GM12872 (cell line): ENCODE measurements at regions not wholly inside any gene's neighbourhood (a gene's known extent, or its start where the extent isn't known, plus 50 kb on each side); places are given as distances from the start of the nearest gene placed in this dataset.

Experiments
- TF ChIP-seq, protein P1 (sequence below): IDR thresholded peaks from 3 replicates; pipeline ENCODE4 v1.5.1; 2011; ENCODE audit warnings: low read depth, mild to moderate bottlenecking, low read length, moderate library complexity; ENCODE audit not compliant: insufficient read depth

DNA sequence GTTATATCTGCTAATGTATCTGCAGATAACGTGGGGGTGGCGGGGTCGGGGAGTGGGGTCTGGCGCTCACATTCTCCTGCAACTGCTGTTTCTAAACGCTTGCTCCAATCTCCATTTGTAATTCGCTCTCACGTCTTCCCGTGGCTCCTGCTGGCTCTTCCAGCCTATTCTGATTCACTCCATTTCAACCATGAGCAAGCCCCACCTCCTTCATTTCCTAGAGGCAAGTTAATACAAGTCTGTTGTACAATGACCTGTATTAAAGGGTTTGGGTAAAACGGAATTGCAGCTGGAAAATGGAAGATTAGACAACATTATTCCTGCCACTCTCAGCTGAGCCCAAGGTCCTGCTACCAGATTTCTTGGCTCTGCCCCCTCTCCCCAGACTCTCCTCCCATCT lies 132.3 kb downstream of the CSNK2A3 start:
- TF ChIP-seq, protein P1, sequence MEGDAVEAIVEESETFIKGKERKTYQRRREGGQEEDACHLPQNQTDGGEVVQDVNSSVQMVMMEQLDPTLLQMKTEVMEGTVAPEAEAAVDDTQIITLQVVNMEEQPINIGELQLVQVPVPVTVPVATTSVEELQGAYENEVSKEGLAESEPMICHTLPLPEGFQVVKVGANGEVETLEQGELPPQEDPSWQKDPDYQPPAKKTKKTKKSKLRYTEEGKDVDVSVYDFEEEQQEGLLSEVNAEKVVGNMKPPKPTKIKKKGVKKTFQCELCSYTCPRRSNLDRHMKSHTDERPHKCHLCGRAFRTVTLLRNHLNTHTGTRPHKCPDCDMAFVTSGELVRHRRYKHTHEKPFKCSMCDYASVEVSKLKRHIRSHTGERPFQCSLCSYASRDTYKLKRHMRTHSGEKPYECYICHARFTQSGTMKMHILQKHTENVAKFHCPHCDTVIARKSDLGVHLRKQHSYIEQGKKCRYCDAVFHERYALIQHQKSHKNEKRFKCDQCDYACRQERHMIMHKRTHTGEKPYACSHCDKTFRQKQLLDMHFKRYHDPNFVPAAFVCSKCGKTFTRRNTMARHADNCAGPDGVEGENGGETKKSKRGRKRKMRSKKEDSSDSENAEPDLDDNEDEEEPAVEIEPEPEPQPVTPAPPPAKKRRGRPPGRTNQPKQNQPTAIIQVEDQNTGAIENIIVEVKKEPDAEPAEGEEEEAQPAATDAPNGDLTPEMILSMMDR, result no peak

DNA sequence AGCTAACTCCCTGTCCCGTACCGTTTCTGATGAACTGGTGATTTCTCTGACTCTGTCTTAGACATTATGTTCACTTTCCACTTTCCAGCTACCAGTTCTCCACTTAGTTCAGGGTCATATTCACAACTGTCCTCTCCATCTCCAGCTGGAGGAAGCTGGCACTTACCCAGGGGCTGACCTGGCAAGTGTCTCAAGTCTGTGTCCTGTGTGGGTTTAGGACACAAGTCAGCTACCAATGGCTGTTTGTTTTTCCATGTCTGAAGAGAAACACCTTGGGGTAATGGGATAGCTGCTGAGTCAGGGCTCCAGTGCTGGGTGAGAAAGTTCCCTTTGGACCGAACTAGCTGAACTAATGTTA lies 134.4 kb downstream of the CSNK2A3 start:
- TF ChIP-seq, protein P1, result no peak

DNA sequence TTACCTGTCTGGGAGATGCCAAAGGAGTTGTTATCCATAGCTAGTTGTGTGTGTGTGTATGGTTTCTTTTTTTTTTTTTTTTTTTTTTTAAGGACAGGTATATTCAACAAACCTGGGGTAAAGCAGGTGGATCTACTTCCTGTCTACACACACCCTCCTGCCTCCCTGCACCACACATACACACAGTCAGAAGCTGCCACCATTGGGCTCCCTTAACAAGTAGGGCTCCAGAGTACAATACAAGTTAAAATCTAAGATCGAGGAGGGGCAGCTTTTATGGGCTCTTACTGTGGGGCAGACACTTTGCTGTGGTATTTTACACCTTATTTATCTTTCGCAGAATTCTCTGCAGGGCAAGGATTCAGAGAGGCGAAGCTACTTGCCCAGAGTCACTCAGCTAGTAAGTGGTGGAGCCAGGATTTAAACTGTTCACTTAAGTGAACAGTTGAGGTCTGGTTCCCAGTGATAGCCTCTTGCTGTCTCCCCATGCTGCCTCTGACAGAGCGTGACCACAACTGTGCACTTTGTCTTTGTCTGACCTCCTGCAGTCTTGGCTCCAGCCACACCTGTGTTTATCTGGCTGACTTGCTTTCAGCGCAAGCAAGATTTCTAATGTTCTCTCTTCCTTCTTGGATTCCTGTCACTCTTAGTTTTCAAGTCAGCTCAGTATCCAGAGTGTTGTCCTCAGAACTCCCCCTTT lies 135.0 kb downstream of the CSNK2A3 start:
- TF ChIP-seq, protein P1, result no peak

DNA sequence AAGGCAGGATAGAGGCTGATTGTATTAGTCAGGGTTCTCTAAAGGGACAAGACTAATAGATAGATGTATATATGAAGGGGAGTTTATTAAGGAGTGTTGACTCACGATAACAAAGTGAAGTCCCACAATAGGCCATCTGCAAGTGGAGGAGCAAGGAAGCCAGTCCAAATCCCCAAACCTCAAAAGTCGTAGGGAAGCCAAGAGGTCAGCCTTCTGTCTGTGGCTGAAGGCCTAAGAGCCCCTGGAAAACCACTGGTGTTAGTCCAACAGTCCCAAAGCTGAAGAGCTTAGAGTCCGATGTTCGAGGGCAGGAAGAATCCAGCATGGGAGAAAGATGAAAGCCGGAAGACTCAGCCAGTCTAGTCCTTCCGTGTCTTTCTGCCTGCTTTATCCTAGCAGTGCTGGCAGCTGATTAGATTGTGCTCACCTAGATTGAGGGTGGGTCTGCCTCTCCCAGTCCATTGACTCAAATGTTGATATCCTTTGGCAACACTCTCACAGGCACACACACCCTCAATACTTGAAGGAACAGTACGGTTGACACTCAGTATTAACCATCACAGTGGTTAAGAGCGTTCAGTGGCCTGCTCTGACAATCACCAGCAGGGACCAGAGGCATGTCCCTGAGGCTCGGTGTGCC lies 135.6 kb downstream of the CSNK2A3 start:
- TF ChIP-seq, protein P1, result no peak

DNA sequence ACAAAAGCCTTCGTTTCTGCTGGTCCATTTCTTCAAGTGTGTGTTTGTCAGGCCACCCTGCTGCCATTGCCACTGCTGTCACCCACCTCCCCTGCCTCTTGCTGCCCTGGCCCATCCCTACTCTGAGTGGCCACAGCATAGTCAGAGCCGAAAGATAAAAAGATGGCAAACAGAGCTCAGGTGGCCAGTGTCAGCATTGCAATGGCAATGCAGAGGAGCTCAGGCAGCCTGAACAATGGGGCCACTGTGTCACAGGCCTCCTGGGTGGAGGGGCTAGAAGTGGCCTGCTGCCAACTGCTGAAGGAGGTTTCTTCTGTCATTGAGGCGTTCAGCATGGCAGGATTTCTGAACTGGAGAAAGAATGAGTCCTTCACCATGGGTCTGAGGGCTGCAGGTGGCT lies 137.1 kb downstream of the CSNK2A3 start:
- TF ChIP-seq, protein P1, result no peak

DNA sequence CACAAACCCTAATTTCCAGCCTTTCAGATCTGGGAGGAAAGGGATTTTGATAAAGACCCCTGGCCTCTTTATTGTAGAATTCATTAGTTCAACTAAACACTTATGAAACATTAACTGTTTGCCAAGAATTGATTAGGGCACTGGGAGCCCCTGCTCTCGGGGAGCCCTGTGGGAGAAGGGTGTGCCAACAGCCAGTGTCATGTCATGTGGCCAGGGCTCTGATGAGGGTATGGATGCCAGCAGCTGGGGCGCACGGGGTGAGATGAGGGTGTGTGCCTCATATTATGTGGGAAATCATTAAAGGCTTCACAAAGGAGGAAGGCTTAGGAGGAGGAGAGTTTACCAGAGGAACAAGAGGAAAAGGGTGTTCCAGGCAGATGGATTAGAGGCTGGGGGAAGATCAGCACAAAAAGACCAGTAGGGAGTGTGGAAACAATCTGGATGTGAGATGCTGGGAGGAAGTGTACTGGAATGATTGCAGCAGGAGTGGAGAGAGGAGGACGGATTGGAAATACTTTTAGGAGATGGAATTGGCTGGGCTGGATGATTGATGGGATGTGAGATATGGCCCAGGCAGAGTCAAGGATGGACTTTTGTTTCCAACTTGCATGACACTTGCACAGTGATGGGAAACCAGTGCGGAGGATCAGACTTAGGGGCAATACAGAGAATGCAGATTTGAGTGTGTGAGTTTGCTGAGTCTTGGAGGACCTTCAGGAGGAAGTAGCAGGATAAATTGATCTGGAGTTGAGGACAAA lies 137.8 kb downstream of the CSNK2A3 start:
- TF ChIP-seq, protein P1, result no peak

DNA sequence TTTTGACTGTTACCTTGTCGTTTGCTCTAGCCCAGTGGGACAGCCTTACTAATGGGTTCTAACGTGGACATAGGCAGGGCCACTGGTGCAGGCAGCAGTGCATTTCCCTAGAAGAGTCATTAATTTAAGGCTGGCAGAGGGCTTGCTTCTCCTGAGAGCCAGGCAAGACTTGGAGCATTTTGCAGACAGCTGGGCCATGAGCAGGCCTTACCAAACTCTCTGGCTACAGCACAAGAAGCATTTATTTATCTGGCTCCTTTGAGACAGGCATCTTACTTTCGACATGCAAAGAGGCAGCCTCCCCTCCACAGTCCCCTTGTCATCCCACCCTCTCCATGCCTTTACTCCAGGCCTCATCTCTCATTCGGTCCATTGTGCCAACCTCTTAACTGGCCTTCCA lies 139.9 kb downstream of the CSNK2A3 start:
- TF ChIP-seq, protein P1, result no peak
